ENCODE measurements at regions not wholly inside any gene's neighbourhood (a gene's known extent, or its start where the extent isn't known, plus 50 kb on each side); places are given as distances from the start of the nearest gene placed in this dataset.
"Not testable (repeated sequence)": the region's sequence is repeated elsewhere in the genome, so short reads cannot be mapped to it uniquely, and the experiment has no call there.

- no peak overlapping the region for H3K4me3 Mint-ChIP-seq
- DNase-seq, result no peak
- H3K36me3 Mint-ChIP-seq, result no peaks in the 10 kb centered on the region
- no peaks in the 10 kb centered on the region for H3K27me3 Mint-ChIP-seq
- H3K4me1 Mint-ChIP-seq, result no peaks in the 10 kb centered on the region
- H3K27ac Mint-ChIP-seq, result no peak overlapping the region
- H3K9me3 Mint-ChIP-seq, result peaks cover 2% of the 10 kb centered on the region
These were observed 79.5 kb upstream of the MSX2 start for GRCh38 chr5:174644923-174645322.

- H3K9me3 Mint-ChIP-seq, result peaks cover 2% of the 10 kb centered on the region
- H3K4me1 Mint-ChIP-seq, result no peaks in the 10 kb centered on the region
- DNase-seq, result no peak
- no peaks in the 10 kb centered on the region for H3K36me3 Mint-ChIP-seq
- no peaks in the 10 kb centered on the region for H3K27me3 Mint-ChIP-seq
- no peak overlapping the region for H3K27ac Mint-ChIP-seq
- H3K4me3 Mint-ChIP-seq, result no peak overlapping the region
These were observed 78.7 kb upstream of the MSX2 start for GRCh38 chr5:174645677-174646076.

- H3K9me3 Mint-ChIP-seq, DNase-seq, H3K4me3 Mint-ChIP-seq, H3K4me1 Mint-ChIP-seq, H3K27ac Mint-ChIP-seq, H3K36me3 Mint-ChIP-seq: not testable (repeated sequence)
- H3K27me3 Mint-ChIP-seq, result peaks cover 10% of the 10 kb centered on the region
These were observed 75.8 kb upstream of the MSX2 start for GRCh38 chr5:174648618-174649017.

- Mint-ChIP-seq H3K36me3 (no peaks in the 10 kb centered on the region), H3K4me3 (no peak overlapping the region), H3K27ac (no peak overlapping the region), H3K27me3 (peaks cover 10% of the 10 kb centered on the region), H3K9me3 (peaks cover 2% of the 10 kb centered on the region), H3K4me1 (no peaks in the 10 kb centered on the region)
- no peak for DNase-seq
These were observed 75.0 kb upstream of the MSX2 start for GRCh38 chr5:174649391-174649790.

- no peaks in the 10 kb centered on the region for H3K36me3 Mint-ChIP-seq
- no peaks in the 10 kb centered on the region for H3K4me1 Mint-ChIP-seq
- H3K9me3 Mint-ChIP-seq, result no peaks in the 10 kb centered on the region
- H3K27ac Mint-ChIP-seq, result no peak overlapping the region
- H3K4me3 Mint-ChIP-seq, result no peak overlapping the region
- H3K27me3 Mint-ChIP-seq, result peaks cover 10% of the 10 kb centered on the region
- no peak for DNase-seq
These were observed 69.9 kb upstream of the MSX2 start for GRCh38 chr5:174654442-174654841.

- Mint-ChIP-seq H3K27ac (no peak overlapping the region), H3K27me3 (peaks cover 10% of the 10 kb centered on the region), H3K4me1 (no peaks in the 10 kb centered on the region), H3K9me3 (no peaks in the 10 kb centered on the region), H3K36me3 (no peaks in the 10 kb centered on the region), H3K4me3 (no peak overlapping the region)
- DNase-seq, result no peak
These were observed 69.0 kb upstream of the MSX2 start for GRCh38 chr5:174655351-174655750.

- Mint-ChIP-seq H3K4me1 (no peaks in the 10 kb centered on the region), H3K4me3 (no peak overlapping the region), H3K9me3 (peaks cover 3% of the 10 kb centered on the region), H3K27ac (no peak overlapping the region), H3K36me3 (no peaks in the 10 kb centered on the region), H3K27me3 (no peaks in the 10 kb centered on the region)
- DNase-seq, result no peak
These were observed 60.1 kb upstream of the MSX2 start for GRCh38 chr5:174664180-174664850.

- H3K9me3 Mint-ChIP-seq, result peaks cover 3% of the 10 kb centered on the region
- no peak overlapping the region for H3K4me3 Mint-ChIP-seq
- H3K27ac Mint-ChIP-seq, result no peak overlapping the region
- no peak for DNase-seq
- H3K36me3 Mint-ChIP-seq, result no peaks in the 10 kb centered on the region
- H3K4me1 Mint-ChIP-seq, result no peaks in the 10 kb centered on the region
- H3K27me3 Mint-ChIP-seq, result no peaks in the 10 kb centered on the region
These were observed 59.0 kb upstream of the MSX2 start for GRCh38 chr5:174665347-174665746.

- no peak for DNase-seq
- no peaks in the 10 kb centered on the region for H3K4me1 Mint-ChIP-seq
- no peaks in the 10 kb centered on the region for H3K36me3 Mint-ChIP-seq
- peaks cover 3% of the 10 kb centered on the region for H3K9me3 Mint-ChIP-seq
- H3K4me3 Mint-ChIP-seq, result no peak overlapping the region
- no peak overlapping the region for H3K27ac Mint-ChIP-seq
- peaks cover 3% of the 10 kb centered on the region for H3K27me3 Mint-ChIP-seq
These were observed 56.9 kb upstream of the MSX2 start for GRCh38 chr5:174667526-174667925.

GRCh38 chr5:174668349-174668748 lies 56.0 kb upstream of the MSX2 start:
- H3K36me3 Mint-ChIP-seq, result no peaks in the 10 kb centered on the region
- H3K27me3 Mint-ChIP-seq, result peaks cover 4% of the 10 kb centered on the region
- no peak for DNase-seq
- H3K4me3 Mint-ChIP-seq, result no peak overlapping the region
- H3K9me3 Mint-ChIP-seq, result peaks cover 3% of the 10 kb centered on the region
- H3K27ac Mint-ChIP-seq, result no peak overlapping the region
- H3K4me1 Mint-ChIP-seq, result no peaks in the 10 kb centered on the region

Measured in activated naive CD8-positive, alpha-beta T cell treated with anti-CD3 and anti-CD28 coated beads for 36 hours (primary cell).